IMR-90 (cell line): ENCODE measurements at regions not wholly inside any gene's neighbourhood (a gene's known extent, or its start where the extent isn't known, plus 50 kb on each side); places are given as distances from the start of the nearest gene placed in this dataset.

Source experiments
- ATAC-seq: fragments of 200-7000 bp; cut with Tn5 transposase; 2 replicates; pipeline ENCODE4 v1.9.1; 2020; ENCODE audit warnings: low read depth, mild to moderate bottlenecking, moderate library complexity
- BruUV-seq: library from RNA; stranded (reverse); fragments of 400-500 nt; replicated peaks from 2 replicates; lab custom pipeline; 2021; lab: Mats Ljungman, UMichigan
- CTCF ChIA-PET: fragments of 300-600 bp; formaldehyde crosslinking; extraction: SDS; loops from one replicate; lab custom pipeline; 2021; ENCODE audit warnings: antibody characterized with exemption; lab: Yijun Ruan, JAX
- POLR2A ChIA-PET: fragments of 300-600 bp; sonication (Branson Sonifier 250); formaldehyde crosslinking; loops from one replicate; lab custom pipeline; 2022; ENCODE audit warnings: antibody characterized with exemption; ENCODE audit not compliant: unreplicated experiment; lab: Charles Lee
- DNase-seq: peaks from one replicate; pipeline ENCODE4 v3.0.0; 2013
- H2AFZ ChIP-seq: replicated peaks from 2 replicates; pipeline ENCODE3; 2013; ENCODE audit warnings: low read length, mild to moderate bottlenecking; ENCODE audit not compliant: poor library complexity
- H2AK5ac ChIP-seq: 2 replicates; pipeline ENCODE4 v1.6.1; 2013; ENCODE audit warnings: low read depth, low read length, inconsistent platforms
- H2AK9ac ChIP-seq: replicated peaks from 2 replicates; pipeline ENCODE3; 2013; ENCODE audit warnings: mild to moderate bottlenecking, low read depth, low read length, moderate library complexity; ENCODE audit not compliant: poor library complexity
- H2BK120ac ChIP-seq: 2 replicates; pipeline ENCODE4 v1.6.1; 2013; ENCODE audit warnings: low read depth, low read length, inconsistent platforms
- H2BK15ac ChIP-seq: 3 replicates; pipeline ENCODE4 v1.6.1; 2013; ENCODE audit warnings: low read depth, low read length, inconsistent platforms
- H2BK20ac ChIP-seq: 2 replicates; pipeline ENCODE4 v1.6.1; 2013; ENCODE audit warnings: low read depth, mild to moderate bottlenecking, inconsistent platforms, low read length, moderate library complexity
- H2BK5ac ChIP-seq: 2 replicates; pipeline ENCODE4 v1.6.1; 2013; ENCODE audit warnings: mild to moderate bottlenecking, low read depth, low read length, inconsistent platforms; ENCODE audit not compliant: poor library complexity, severe bottlenecking
- H3K14ac ChIP-seq: replicated peaks from 2 replicates; pipeline ENCODE4 v1.6.1; 2013; ENCODE audit warnings: low read depth, low read length, inconsistent platforms
- H3K18ac ChIP-seq: 2 replicates; pipeline ENCODE4 v1.6.1; 2013; ENCODE audit warnings: low read depth, low read length, control low read depth
- H3K23ac ChIP-seq: 2 replicates; pipeline ENCODE4 v1.6.1; 2013; ENCODE audit warnings: low read depth, low read length, inconsistent platforms
- H3K27ac ChIP-seq: 2 replicates; pipeline ENCODE4 v1.5.1; 2013; ENCODE audit warnings: mild to moderate bottlenecking, control low read depth, low read length; ENCODE audit not compliant: insufficient read depth
- H3K27me3 ChIP-seq: 2 replicates; pipeline ENCODE4 v1.6.1; 2013; ENCODE audit warnings: low read length; ENCODE audit not compliant: control insufficient read depth, insufficient read depth
- H3K36me3 ChIP-seq: 2 replicates; pipeline ENCODE4 v1.6.1; 2013; ENCODE audit warnings: low read length, mixed read lengths; ENCODE audit not compliant: control insufficient read depth, insufficient read depth
- H3K4ac ChIP-seq: 2 replicates; pipeline ENCODE4 v1.6.1; 2013; ENCODE audit warnings: low read depth, low read length, inconsistent platforms
- H3K4me1 ChIP-seq: 2 replicates; pipeline ENCODE4 v1.6.1; 2013; ENCODE audit warnings: low read length, mixed read lengths; ENCODE audit not compliant: control insufficient read depth, insufficient read depth
- H3K4me2 ChIP-seq: 2 replicates; pipeline ENCODE4 v1.6.1; 2013; ENCODE audit warnings: low read depth, mild to moderate bottlenecking, control low read depth, low read length, moderate library complexity
- H3K4me3 ChIP-seq: 2 replicates; pipeline ENCODE4 v1.5.1; 2013; ENCODE audit warnings: low read depth, mild to moderate bottlenecking, control low read depth, low read length, moderate library complexity; ENCODE audit not compliant: insufficient read depth
- H3K56ac ChIP-seq: 2 replicates; pipeline ENCODE4 v1.6.1; 2013; ENCODE audit warnings: low read length, inconsistent platforms; ENCODE audit not compliant: insufficient read depth; ENCODE audit errors: extremely low read depth
- H3K79me1 ChIP-seq, 2 experiments: 2 replicates each; pipeline ENCODE4 v1.6.1; 2013; ENCODE audit warnings: low read length in 2 of 2, inconsistent platforms in 1 of 2, low read depth in 1 of 2
- H3K9ac ChIP-seq: 2 replicates; pipeline ENCODE4 v1.6.1; 2013; ENCODE audit warnings: low read depth, low read length, control low read depth
- H3K9me1 ChIP-seq: 2 replicates; pipeline ENCODE4 v1.6.1; 2013; ENCODE audit warnings: low read length, inconsistent platforms; ENCODE audit not compliant: insufficient read depth
- H3K9me3 ChIP-seq: 2 replicates; pipeline ENCODE4 v1.6.1; 2013; ENCODE audit warnings: low read length; ENCODE audit not compliant: control insufficient read depth, insufficient read depth
- H4K20me1 ChIP-seq: 2 replicates; pipeline ENCODE4 v1.6.1; 2013; ENCODE audit warnings: low read length, inconsistent platforms; ENCODE audit not compliant: insufficient read depth
- H4K5ac ChIP-seq: 2 replicates; pipeline ENCODE4 v1.6.1; 2013; ENCODE audit warnings: mild to moderate bottlenecking, low read depth, low read length, control low read depth
- H4K8ac ChIP-seq, 2 experiments: 2 replicates each; pipeline ENCODE4 v1.6.1; 2013; ENCODE audit warnings: low read depth in 2 of 2, low read length in 2 of 2, control low read depth in 1 of 2, inconsistent platforms in 1 of 2
- H4K91ac ChIP-seq: 2 replicates; pipeline ENCODE4 v1.6.1; 2013; ENCODE audit warnings: low read depth, low read length, inconsistent platforms; ENCODE audit not compliant: insufficient read depth
- BHLHE40 ChIP-seq: fragments of 150-350 bp; IDR thresholded peaks from 2 replicates; pipeline ENCODE4 v1.6.1; 2016; ENCODE audit warnings: mild to moderate bottlenecking, low read depth, low read length
- CEBPB ChIP-seq: IDR thresholded peaks from 2 replicates; pipeline ENCODE4 v1.6.1; 2012; ENCODE audit warnings: low read depth, low read length, improper control_type of control experiment
- ELK1 ChIP-seq: fragments of 150-350 bp; IDR thresholded peaks from 2 replicates; pipeline ENCODE4 v1.6.1; 2016; ENCODE audit warnings: low read depth, mild to moderate bottlenecking, low read length, moderate library complexity, borderline replicate concordance
- MAFK ChIP-seq: IDR thresholded peaks from 2 replicates; pipeline ENCODE4 v1.6.1; 2012; ENCODE audit warnings: low read depth, low read length, improper control_type of control experiment
- POLR2A ChIP-seq: IDR thresholded peaks from 2 replicates; pipeline ENCODE4 v1.6.1; 2012; ENCODE audit warnings: mild to moderate bottlenecking, low read depth, low read length
- RAD21 ChIP-seq: IDR thresholded peaks from 2 replicates; pipeline ENCODE4 v1.6.1; 2012; ENCODE audit warnings: low read length, improper control_type of control experiment
- RCOR1 ChIP-seq: IDR thresholded peaks from 2 replicates; pipeline ENCODE4 v1.6.1; 2012; ENCODE audit warnings: mild to moderate bottlenecking, low read length, improper control_type of control experiment; ENCODE audit not compliant: insufficient replicate concordance
- USF2 ChIP-seq: fragments of 150-350 bp; IDR thresholded peaks from 2 replicates; pipeline ENCODE4 v1.6.1; 2017; ENCODE audit warnings: mild to moderate bottlenecking, antibody characterized with exemption, low read length, low read depth
- WGBS, 2 experiments: methylation state at CpG; one replicate each; pipeline versions ENCODE4 v1.1.5 to v1.1.7; 2013; ENCODE audit warnings: missing lambda C conversion rate in 2 of 2; ENCODE audit not compliant: insufficient read length in 1 of 2; ENCODE audit errors: extremely low coverage in 2 of 2; 5-methylcytosine and 5-hydroxymethylcytosine counted together
- dilution Hi-C: fragments of 300-500 bp; cut with HindIII; formaldehyde crosslinking; loops from one replicate; pipeline ENCODE4 v1.14.3; 2018; ENCODE audit warnings: low sequenced_read_pairs; ENCODE audit not compliant: unreplicated experiment
- in situ Hi-C: fragments of 300-500 bp; cut with MboI; formaldehyde crosslinking; loops from 3 replicates; pipeline ENCODE4 v1.14.3; 2019; ENCODE audit warnings: low sequenced_read_pairs, inconsistent platforms, mixed read lengths
- intact Hi-C: fragments of 100-400 bp; cut with micrococcal nuclease; formaldehyde crosslinking; loops from 2 replicates; pipeline ENCODE4 v1.10.0; 2022

GRCh38 chr11:15509082-15509481 lies 394.4 kb downstream of the INSC start:
- no peaks in the 10 kb centered on the region for H3K9me3 ChIP-seq
- H3K23ac ChIP-seq, result no peak overlapping the region
- no peak overlapping the region for H2BK120ac ChIP-seq
- no peak overlapping the region for H4K91ac ChIP-seq
- H2AK5ac ChIP-seq, result no peak overlapping the region
- no peak overlapping the region for H2BK5ac ChIP-seq
- no peak for DNase-seq
- H4K8ac ChIP-seq, result no peak overlapping the region
- H2AFZ ChIP-seq, result no peak overlapping the region
- no peak overlapping the region for H3K4ac ChIP-seq
- CTCF ChIA-PET, result no interaction called here
- no peak overlapping the region for H3K9ac ChIP-seq
- no peaks in the 10 kb centered on the region for H3K79me1 ChIP-seq
- no peak overlapping the region for H2AK9ac ChIP-seq
- no peak overlapping the region for H3K27ac ChIP-seq
- in situ Hi-C loops (no loop called here), intact Hi-C loops (no loop called here), dilution Hi-C loops (no loop called here)
- no peak overlapping the region for H3K4me2 ChIP-seq
- no peaks in the 10 kb centered on the region for H3K36me3 ChIP-seq
- no peak overlapping the region for H2BK20ac ChIP-seq
- H3K56ac ChIP-seq, result no peak overlapping the region
- H3K4me3 ChIP-seq, result no peak overlapping the region
- no peaks in the 10 kb centered on the region for H4K20me1 ChIP-seq
- ATAC-seq, result no peak
- no peaks in the 10 kb centered on the region for H3K9me1 ChIP-seq
- POLR2A ChIA-PET, result no interaction called here
- WGBS, 2 experiments, result 80% methylated on average over 1 of the region's 2 CpGs; no CpG with 5 or more reads in 1 of the 2 experiments
- TF ChIP-seq ELK1, result no peak
- no peak for TF ChIP-seq RCOR1
- no peak for TF ChIP-seq RAD21
- TF ChIP-seq MAFK, result no peak
- TF ChIP-seq POLR2A, result no peak
- TF ChIP-seq BHLHE40, result no peak
- TF ChIP-seq CEBPB, result no peak
- no peak for TF ChIP-seq USF2
- no peaks in the 10 kb centered on the region for H3K27me3 ChIP-seq
- no peak overlapping the region for H3K14ac ChIP-seq
- H3K4me1 ChIP-seq, result no peaks in the 10 kb centered on the region
- no peak overlapping the region for H4K5ac ChIP-seq
- BruUV-seq, result no TSS peak
- H2BK15ac ChIP-seq, result no peak overlapping the region
- H3K18ac ChIP-seq, result no peak overlapping the region
